Tibial artery (tissue), 4 donors: ENCODE measurements at regions not wholly inside any gene's neighbourhood (a gene's known extent, or its start where the extent isn't known, plus 50 kb on each side); places are given as distances from the start of the nearest gene placed in this dataset.

Experiments used
- DNase-seq, 2 donors: peaks; one replicate each; pipeline ENCODE4 v3.0.0-alpha.2; 2019
- H3K27ac ChIP-seq, 2 donors: fragments of 200-600 bp; sonication (generic) in 1 of 2; 1 replicate in 1 of 2; 2 replicates in 1 of 2; pipeline ENCODE4 v1.5.1; 2018 to 2019; ENCODE audit warnings: mild to moderate bottlenecking in 1 of 2
- H3K27me3 ChIP-seq, 2 donors: fragments of 200-600 bp; sonication (generic) in 1 of 2; one replicate each; pipeline versions ENCODE4 v1.5.1 to v1.6.0; 2016 to 2019
- H3K36me3 ChIP-seq, 3 donors: fragments of 200-600 bp; sonication (generic) in 2 of 3; one replicate each; pipeline ENCODE4 v1.5.1; 2016 to 2019; ENCODE audit warnings: mild to moderate bottlenecking in 2 of 3
- H3K4me1 ChIP-seq, 4 donors: fragments of 200-600 bp; sonication (generic) in 2 of 4; 1 replicate in 3 of 4; 2 replicates in 1 of 4; pipeline ENCODE4 v1.5.1; 2016 to 2019
- H3K4me3 ChIP-seq, 2 donors: fragments of 200-600 bp; sonication (generic) in 1 of 2; 1 replicate in 1 of 2; 2 replicates in 1 of 2; pipeline ENCODE4 v1.5.1; 2018 to 2019; ENCODE audit warnings: mild to moderate bottlenecking in 2 of 2
- H3K9me3 ChIP-seq, 3 donors: fragments of 200-600 bp; sonication (generic) in 1 of 3; one replicate each; pipeline ENCODE4 v1.5.1; 2016 to 2019
- CTCF ChIP-seq, 2 experiments: fragments of 200-600 bp in 1 of 2; fragments of 450-650 bp in 1 of 2; IDR thresholded peaks; one replicate each; pipeline ENCODE4 v1.5.1; 2017 to 2019; ENCODE audit warnings: antibody characterized with exemption in 2 of 2, mild to moderate bottlenecking in 1 of 2, moderate library complexity in 1 of 2
- intact Hi-C: fragments of 100-400 bp; cut with DNase I; formaldehyde crosslinking; loops from one replicate; pipeline ENCODE4 v1.15.0; 2023; ENCODE audit warnings: low total_unique reads

- Histone ChIP-seq H3K9me3 (no peaks in the 10 kb centered on the region), H3K4me3 (no peak overlapping the region), H3K27me3 (no peaks in the 10 kb centered on the region), H3K4me1 (peaks cover 0 to 5% (median 0%) of the 10 kb centered on the region in 4 donors), H3K36me3 (no peaks in the 10 kb centered on the region), H3K27ac (no peak overlapping the region)
- no peak for DNase-seq
- TF ChIP-seq CTCF (IDR thresholded peaks at IDR 0.05), result no peak
- intact Hi-C loops, result no loop called here
These were observed 373.1 kb upstream of the SMC2 start for GRCh38 chr9:103721056-103721455.

- H3K27me3 ChIP-seq, result no peaks in the 10 kb centered on the region
- DNase-seq, result no peak
- TF ChIP-seq CTCF (IDR thresholded peaks at IDR 0.05), result no peak
- no peak overlapping the region for H3K27ac ChIP-seq
- H3K9me3 ChIP-seq, result no peaks in the 10 kb centered on the region
- intact Hi-C loops, result no loop called here
- no peaks in the 10 kb centered on the region for H3K36me3 ChIP-seq
- H3K4me1 ChIP-seq, result no peaks in the 10 kb centered on the region
- no peak overlapping the region for H3K4me3 ChIP-seq
These were observed 363.2 kb upstream of the SMC2 start for GRCh38 chr9:103730866-103731265.

- no peaks in the 10 kb centered on the region for H3K9me3 ChIP-seq
- intact Hi-C loops, result no loop called here
- no peaks in the 10 kb centered on the region for H3K27me3 ChIP-seq
- no peak overlapping the region for H3K27ac ChIP-seq
- no peak for DNase-seq
- H3K36me3 ChIP-seq, result no peaks in the 10 kb centered on the region
- no peak overlapping the region for H3K4me3 ChIP-seq
- no peak for TF ChIP-seq CTCF (IDR thresholded peaks at IDR 0.05)
- no peaks in the 10 kb centered on the region for H3K4me1 ChIP-seq
These were observed 362.6 kb upstream of the SMC2 start for GRCh38 chr9:103731541-103731940.

- Histone ChIP-seq H3K27ac (no peak overlapping the region), H3K9me3 (no peaks in the 10 kb centered on the region), H3K27me3 (no peaks in the 10 kb centered on the region), H3K4me1 (no peaks in the 10 kb centered on the region), H3K4me3 (no peak overlapping the region), H3K36me3 (no peaks in the 10 kb centered on the region)
- TF ChIP-seq CTCF (IDR thresholded peaks at IDR 0.05), result no peak
- intact Hi-C loops, result no loop called here
- DNase-seq, result no peak
These were observed 359.6 kb upstream of the SMC2 start for GRCh38 chr9:103734471-103734870.

GRCh38 chr9:103755441-103755840, 338.7 kb upstream of the SMC2 start:
- H3K27ac ChIP-seq, result no peak overlapping the region
- H3K4me1 ChIP-seq, result no peaks in the 10 kb centered on the region
- H3K9me3 ChIP-seq, result no peaks in the 10 kb centered on the region
- no peak for DNase-seq
- no peaks in the 10 kb centered on the region for H3K36me3 ChIP-seq
- TF ChIP-seq CTCF (IDR thresholded peaks at IDR 0.05), result no peak
- intact Hi-C loops, result no loop called here
- H3K27me3 ChIP-seq, result no peaks in the 10 kb centered on the region
- no peak overlapping the region for H3K4me3 ChIP-seq

GRCh38 chr9:103755986-103756385, 338.1 kb upstream of the SMC2 start:
- no peaks in the 10 kb centered on the region for H3K9me3 ChIP-seq
- H3K4me1 ChIP-seq, result no peaks in the 10 kb centered on the region
- H3K4me3 ChIP-seq, result no peak overlapping the region
- H3K27ac ChIP-seq, result no peak overlapping the region
- TF ChIP-seq CTCF (IDR thresholded peaks at IDR 0.05), result no peak
- no peaks in the 10 kb centered on the region for H3K27me3 ChIP-seq
- intact Hi-C loops, result no loop called here
- no peaks in the 10 kb centered on the region for H3K36me3 ChIP-seq
- DNase-seq, result no peak
